IPS-15b (cell line): ENCODE measurements at regions not wholly inside any gene's neighbourhood (a gene's known extent, or its start where the extent isn't known, plus 50 kb on each side); places are given as distances from the start of the nearest gene placed in this dataset.
"Not testable (repeated sequence)": the region's sequence is repeated elsewhere in the genome, so short reads cannot be mapped to it uniquely, and the experiment has no call there.

Source experiments
- H3K27me3 ChIP-seq: one replicate; pipeline ENCODE4 v1.6.1; 2013; ENCODE audit warnings: low read length; ENCODE audit not compliant: control insufficient read depth, insufficient read depth
- H3K36me3 ChIP-seq: one replicate; pipeline ENCODE4 v1.6.1; 2013; ENCODE audit warnings: low read length; ENCODE audit not compliant: control insufficient read depth, insufficient read depth
- H3K4me1 ChIP-seq: one replicate; pipeline ENCODE4 v1.6.1; 2013; ENCODE audit warnings: mild to moderate bottlenecking, low read length; ENCODE audit not compliant: control insufficient read depth, insufficient read depth
- H3K4me3 ChIP-seq: one replicate; pipeline ENCODE4 v1.5.1; 2013; ENCODE audit warnings: low read depth, low read length
- H3K9ac ChIP-seq: one replicate; pipeline ENCODE4 v1.6.1; 2013; ENCODE audit warnings: low read depth, mild to moderate bottlenecking, low read length
- H3K9me3 ChIP-seq: one replicate; pipeline ENCODE4 v1.6.1; 2013; ENCODE audit warnings: mild to moderate bottlenecking, low read length; ENCODE audit not compliant: control insufficient read depth, insufficient read depth

GRCh38 chr6:103140308-103141027, 1719.3 kb downstream of the HACE1 start:
- Histone ChIP-seq H3K4me3 (no peak overlapping the region), H3K9ac (no peak overlapping the region), H3K27me3 (no peaks in the 10 kb centered on the region), H3K4me1 (no peaks in the 10 kb centered on the region), H3K9me3 (no peaks in the 10 kb centered on the region), H3K36me3 (no peaks in the 10 kb centered on the region)

- Histone ChIP-seq H3K27me3 (no peaks in the 10 kb centered on the region), H3K9ac (no peak overlapping the region), H3K9me3 (no peaks in the 10 kb centered on the region), H3K4me1 (no peaks in the 10 kb centered on the region), H3K36me3 (no peaks in the 10 kb centered on the region), H3K4me3 (no peak overlapping the region)
These were observed 1720.3 kb downstream of the HACE1 start for GRCh38 chr6:103139377-103139776.

GRCh38 chr6:103124471-103124870, 1731.0 kb downstream of the GRIK2 start:
- no peak overlapping the region for H3K4me3 ChIP-seq
- no peaks in the 10 kb centered on the region for H3K36me3 ChIP-seq
- no peaks in the 10 kb centered on the region for H3K9me3 ChIP-seq
- no peak overlapping the region for H3K9ac ChIP-seq
- no peaks in the 10 kb centered on the region for H3K4me1 ChIP-seq
- no peaks in the 10 kb centered on the region for H3K27me3 ChIP-seq

- no peaks in the 10 kb centered on the region for H3K36me3 ChIP-seq
- H3K9me3 ChIP-seq, result no peaks in the 10 kb centered on the region
- H3K27me3 ChIP-seq, result no peaks in the 10 kb centered on the region
- H3K9ac ChIP-seq, result no peak overlapping the region
- no peak overlapping the region for H3K4me3 ChIP-seq
- no peaks in the 10 kb centered on the region for H3K4me1 ChIP-seq
These were observed 1729.5 kb downstream of the GRIK2 start for GRCh38 chr6:103122766-103123601.

GRCh38 chr6:103119056-103119455, 1725.5 kb downstream of the GRIK2 start:
- Histone ChIP-seq H3K4me3 (no peak overlapping the region), H3K27me3 (no peaks in the 10 kb centered on the region), H3K9ac (no peak overlapping the region), H3K9me3 (no peaks in the 10 kb centered on the region), H3K36me3 (no peaks in the 10 kb centered on the region), H3K4me1 (no peaks in the 10 kb centered on the region)

GRCh38 chr6:103114582-103114981, 1721.1 kb downstream of the GRIK2 start:
- Histone ChIP-seq H3K4me3 (no peak overlapping the region), H3K9me3 (no peaks in the 10 kb centered on the region)

GRCh38 chr6:103113416-103113815, 1719.9 kb downstream of the GRIK2 start:
- no peaks in the 10 kb centered on the region for H3K4me1 ChIP-seq
- H3K9ac ChIP-seq, result no peak overlapping the region
- H3K4me3 ChIP-seq, result no peak overlapping the region
- no peaks in the 10 kb centered on the region for H3K27me3 ChIP-seq
- no peaks in the 10 kb centered on the region for H3K9me3 ChIP-seq
- H3K36me3 ChIP-seq, result no peaks in the 10 kb centered on the region

More at GRCh38 chr6:103114582-103114981, 1721.1 kb downstream of the GRIK2 start:
- H3K9ac ChIP-seq, result no peak overlapping the region
- H3K4me1 ChIP-seq, result no peaks in the 10 kb centered on the region
- no peaks in the 10 kb centered on the region for H3K27me3 ChIP-seq
- H3K36me3 ChIP-seq, result no peaks in the 10 kb centered on the region

- Histone ChIP-seq H3K9me3 (no peaks in the 10 kb centered on the region), H3K36me3 (no peaks in the 10 kb centered on the region), H3K4me1 (no peaks in the 10 kb centered on the region), H3K27me3 (no peaks in the 10 kb centered on the region), H3K4me3 (no peak overlapping the region), H3K9ac (no peak overlapping the region)
These were observed 1714.5 kb downstream of the GRIK2 start for GRCh38 chr6:103107985-103108384.

- H3K36me3 ChIP-seq, result no peaks in the 10 kb centered on the region
These were observed 1712.2 kb downstream of the GRIK2 start for GRCh38 chr6:103105686-103106085.

GRCh38 chr6:103101267-103101666, 1707.8 kb downstream of the GRIK2 start:
- no peak overlapping the region for H3K4me3 ChIP-seq

More at GRCh38 chr6:103105686-103106085, 1712.2 kb downstream of the GRIK2 start:
- Histone ChIP-seq H3K4me3 (no peak overlapping the region), H3K4me1 (no peaks in the 10 kb centered on the region), H3K27me3 (no peaks in the 10 kb centered on the region), H3K9me3 (no peaks in the 10 kb centered on the region), H3K9ac (no peak overlapping the region)

GRCh38 chr6:103092414-103092813, 1698.9 kb downstream of the GRIK2 start:
- H3K4me1 ChIP-seq, H3K27me3 ChIP-seq, H3K36me3 ChIP-seq, H3K4me3 ChIP-seq, H3K9me3 ChIP-seq, H3K9ac ChIP-seq: not testable (repeated sequence)

More at GRCh38 chr6:103101267-103101666, 1707.8 kb downstream of the GRIK2 start:
- Histone ChIP-seq H3K27me3 (no peaks in the 10 kb centered on the region), H3K9me3 (no peaks in the 10 kb centered on the region), H3K4me1 (no peaks in the 10 kb centered on the region), H3K36me3 (no peaks in the 10 kb centered on the region), H3K9ac (no peak overlapping the region)

GRCh38 chr6:103085801-103086200, 1692.3 kb downstream of the GRIK2 start:
- Histone ChIP-seq H3K9ac (no peak overlapping the region), H3K4me1 (no peaks in the 10 kb centered on the region), H3K9me3 (no peaks in the 10 kb centered on the region), H3K4me3 (no peak overlapping the region), H3K36me3 (no peaks in the 10 kb centered on the region), H3K27me3 (no peaks in the 10 kb centered on the region)
